Endothelial cell (in vitro differentiated cells): ENCODE measurements at regions not wholly inside any gene's neighbourhood (a gene's known extent, or its start where the extent isn't known, plus 50 kb on each side); places are given as distances from the start of the nearest gene placed in this dataset.

Experiments
- DNase-seq: peaks from one replicate; pipeline ENCODE4 v3.0.0; 2021; ENCODE audit warnings: low spot score
- H3K27ac Mint-ChIP-seq: one replicate; pipeline ENCODE4 v1.8.0; 2021; ENCODE audit warnings: mixed read lengths, inconsistent platforms; ENCODE audit not compliant: unreplicated experiment
- H3K27me3 Mint-ChIP-seq: one replicate; pipeline ENCODE4 v1.8.0; 2021; ENCODE audit warnings: mild to moderate bottlenecking, moderate library complexity, mixed read lengths, inconsistent platforms; ENCODE audit not compliant: unreplicated experiment
- H3K36me3 Mint-ChIP-seq: one replicate; pipeline ENCODE4 v1.8.0; 2021; ENCODE audit warnings: mild to moderate bottlenecking, low read depth, mixed read lengths, inconsistent platforms; ENCODE audit not compliant: unreplicated experiment
- H3K4me1 Mint-ChIP-seq: one replicate; pipeline ENCODE4 v1.8.0; 2021; ENCODE audit warnings: mild to moderate bottlenecking, mixed read lengths, inconsistent platforms; ENCODE audit not compliant: unreplicated experiment
- H3K4me3 Mint-ChIP-seq: one replicate; pipeline ENCODE4 v1.8.0; 2021; ENCODE audit warnings: mild to moderate bottlenecking, mixed read lengths, inconsistent platforms; ENCODE audit not compliant: unreplicated experiment
- H3K9me3 Mint-ChIP-seq: one replicate; pipeline ENCODE4 v1.8.0; 2021; ENCODE audit warnings: mixed read lengths, inconsistent platforms; ENCODE audit not compliant: unreplicated experiment
- TF ChIP-seq, protein P1 (sequence below): fragments of 200-600 bp; sonication (generic); IDR thresholded peaks from one replicate; pipeline ENCODE4 v1.5.0; 2021; ENCODE audit warnings: antibody characterized with exemption; ENCODE audit not compliant: unreplicated experiment

DNA sequence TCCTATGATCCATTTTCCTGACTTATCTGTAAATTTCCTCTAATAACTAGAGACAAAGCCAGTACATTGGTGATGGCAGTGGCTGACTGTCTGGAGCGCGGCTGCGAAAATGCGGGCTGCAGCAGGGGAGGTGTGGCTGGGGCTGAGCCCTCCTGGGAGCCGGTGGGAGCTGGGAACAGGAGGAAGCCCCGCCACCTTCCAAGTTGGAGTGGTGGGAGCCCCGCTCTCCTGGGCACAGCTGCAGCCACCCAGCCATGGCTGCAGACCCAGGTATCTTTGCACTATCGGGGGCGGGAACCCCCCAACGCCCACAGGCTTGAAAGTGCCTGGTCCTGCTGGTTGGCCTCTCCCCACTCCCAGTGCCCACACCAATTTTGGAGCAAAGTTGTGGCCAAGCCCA lies 633.0 kb upstream of the TMEFF2 start:
- Mint-ChIP-seq H3K9me3 (no peaks in the 10 kb centered on the region), H3K36me3 (no peaks in the 10 kb centered on the region), H3K4me1 (no peaks in the 10 kb centered on the region), H3K27me3 (no peaks in the 10 kb centered on the region), H3K27ac (no peak overlapping the region), H3K4me3 (no peak overlapping the region)
- no peak for DNase-seq
- TF ChIP-seq, protein P1, sequence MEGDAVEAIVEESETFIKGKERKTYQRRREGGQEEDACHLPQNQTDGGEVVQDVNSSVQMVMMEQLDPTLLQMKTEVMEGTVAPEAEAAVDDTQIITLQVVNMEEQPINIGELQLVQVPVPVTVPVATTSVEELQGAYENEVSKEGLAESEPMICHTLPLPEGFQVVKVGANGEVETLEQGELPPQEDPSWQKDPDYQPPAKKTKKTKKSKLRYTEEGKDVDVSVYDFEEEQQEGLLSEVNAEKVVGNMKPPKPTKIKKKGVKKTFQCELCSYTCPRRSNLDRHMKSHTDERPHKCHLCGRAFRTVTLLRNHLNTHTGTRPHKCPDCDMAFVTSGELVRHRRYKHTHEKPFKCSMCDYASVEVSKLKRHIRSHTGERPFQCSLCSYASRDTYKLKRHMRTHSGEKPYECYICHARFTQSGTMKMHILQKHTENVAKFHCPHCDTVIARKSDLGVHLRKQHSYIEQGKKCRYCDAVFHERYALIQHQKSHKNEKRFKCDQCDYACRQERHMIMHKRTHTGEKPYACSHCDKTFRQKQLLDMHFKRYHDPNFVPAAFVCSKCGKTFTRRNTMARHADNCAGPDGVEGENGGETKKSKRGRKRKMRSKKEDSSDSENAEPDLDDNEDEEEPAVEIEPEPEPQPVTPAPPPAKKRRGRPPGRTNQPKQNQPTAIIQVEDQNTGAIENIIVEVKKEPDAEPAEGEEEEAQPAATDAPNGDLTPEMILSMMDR = no peak

GRCh38 chr2:192814376-192814775 lies 619.6 kb upstream of the TMEFF2 start:
- Mint-ChIP-seq H3K36me3 (no peaks in the 10 kb centered on the region), H3K4me3 (no peak overlapping the region), H3K9me3 (no peaks in the 10 kb centered on the region), H3K27ac (no peak overlapping the region), H3K27me3 (no peaks in the 10 kb centered on the region), H3K4me1 (no peaks in the 10 kb centered on the region)
- no peak for DNase-seq
- TF ChIP-seq, protein P1 = no peak

GRCh38 chr2:192813341-192813740 lies 618.6 kb upstream of the TMEFF2 start:
- Mint-ChIP-seq H3K27me3 (no peaks in the 10 kb centered on the region), H3K27ac (no peak overlapping the region), H3K4me3 (no peak overlapping the region), H3K36me3 (no peaks in the 10 kb centered on the region), H3K4me1 (no peaks in the 10 kb centered on the region), H3K9me3 (no peaks in the 10 kb centered on the region)
- TF ChIP-seq, protein P1 = no peak
- DNase-seq = no peak

GRCh38 chr2:192809173-192809572 lies 614.4 kb upstream of the TMEFF2 start:
- Mint-ChIP-seq H3K27ac (no peak overlapping the region), H3K27me3 (no peaks in the 10 kb centered on the region), H3K4me1 (no peaks in the 10 kb centered on the region), H3K9me3 (no peaks in the 10 kb centered on the region), H3K4me3 (no peak overlapping the region), H3K36me3 (no peaks in the 10 kb centered on the region)
- TF ChIP-seq, protein P1 = no peak
- DNase-seq = no peak

GRCh38 chr2:192783643-192784042 lies 588.9 kb upstream of the TMEFF2 start:
- Mint-ChIP-seq H3K27ac (no peak overlapping the region), H3K4me3 (no peak overlapping the region), H3K36me3 (no peaks in the 10 kb centered on the region), H3K4me1 (no peaks in the 10 kb centered on the region), H3K9me3 (no peaks in the 10 kb centered on the region), H3K27me3 (peaks cover 2% of the 10 kb centered on the region)
- no peak for DNase-seq
- TF ChIP-seq, protein P1 = no peak
